ENCODE measurements at regions not wholly inside any gene's neighbourhood (a gene's known extent, or its start where the extent isn't known, plus 50 kb on each side); places are given as distances from the start of the nearest gene placed in this dataset.

DNA sequence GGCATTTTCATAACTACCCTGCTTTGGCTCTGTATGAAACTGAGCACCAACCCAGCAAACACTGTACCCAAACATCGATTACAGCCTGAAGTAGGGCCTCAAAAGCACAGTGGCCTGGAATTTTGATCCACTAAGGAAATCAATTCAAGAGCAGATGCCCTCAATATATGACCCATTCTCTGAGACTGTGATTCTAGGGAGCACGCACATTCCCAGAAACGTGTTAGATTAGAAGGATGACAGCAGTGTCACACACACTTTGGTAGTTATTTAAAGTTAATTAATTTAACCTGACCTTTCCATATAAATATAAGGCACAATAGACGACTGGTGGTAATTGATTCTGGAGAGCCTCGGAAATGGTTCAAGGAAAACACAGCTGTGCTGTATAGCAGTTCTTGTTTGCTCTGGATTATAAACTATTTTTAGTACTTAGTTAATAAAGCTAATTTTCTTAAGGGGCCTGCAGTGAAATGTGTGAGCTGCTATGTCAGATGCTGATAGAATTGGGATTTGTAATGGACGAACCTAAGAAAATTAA is 126.3 kb upstream of the ZNF385D start:
- BruUV-seq (replicated peaks) = no TSS peak
- Histone ChIP-seq H3K9me3 (replicated peaks; ENCODE audit: control insufficient read depth, insufficient read depth, low read depth, low read length) (no peaks in the 10 kb centered on the region), H3K27me3 (ENCODE audit: control insufficient read depth in 2 of 2, insufficient read depth in 2 of 2, low read length in 2 of 2) (no peaks in the 10 kb centered on the region), H3K4me2 (ENCODE audit: insufficient read depth, low read length) (no peak overlapping the region), H3K27ac (ENCODE audit: extremely low read depth, low read depth, low read length) (no peak overlapping the region), H2AFZ (ENCODE audit: low read depth, low read length) (no peak overlapping the region), H3K9me1 (ENCODE audit: control insufficient read depth, insufficient read depth, low read length) (no peaks in the 10 kb centered on the region), H3K4me3 (no peak overlapping the region), H3K36me3 (ENCODE audit: control insufficient read depth, insufficient read depth, low read length) (no peaks in the 10 kb centered on the region), H4K20me1 (replicated peaks; ENCODE audit: control insufficient read depth, insufficient read depth, low read length) (no peaks in the 10 kb centered on the region), H3K79me2 (ENCODE audit: control insufficient read depth, insufficient read depth, low read length) (no peaks in the 10 kb centered on the region), H3K4me1 (replicated peaks in 1 of 2; ENCODE audit: control insufficient read depth in 2 of 2, insufficient read depth in 2 of 2, low read length in 2 of 2) (no peaks in the 10 kb centered on the region), H3K9ac (ENCODE audit: insufficient read depth in 1 of 2, low read depth in 2 of 2, low read length in 2 of 2) (no peak overlapping the region)
- CTCF ChIA-PET (ENCODE audit: low intra/inter-chr PET ratio) = no interaction called here
- intact Hi-C loops (cut with micrococcal nuclease) (no loop called here), in situ Hi-C loops (cut with MboI) (no loop called here)
- no peak for DNase-seq (ENCODE audit: extremely low read depth in 1 of 4, low spot score in 3 of 4)
- FAIRE-seq = no peak
- POLR2A ChIA-PET = no interaction called here
- 2% methylated on average over 6 of the region's 6 CpGs for WGBS (ENCODE audit: insufficient coverage, low coverage, missing lambda C conversion rate)
- ATAC-seq = no peak
- TF ChIP-seq ZNF699 (CRISPR knock-in tag; IDR thresholded peaks at IDR 0.05; ENCODE audit: insufficient replicate concordance) (no peak), OTX1 (CRISPR knock-in tag; IDR thresholded peaks at IDR 0.05) (no peak), RUNX1 (IDR thresholded peaks at IDR 0.05; ENCODE audit: low read depth) (no peak), RFX1 (IDR thresholded peaks at IDR 0.05) (no peak), HCFC1 (IDR thresholded peaks at IDR 0.05; ENCODE audit: low read depth, low read length) (no peak), RAD51 (IDR thresholded peaks at IDR 0.05; ENCODE audit: borderline replicate concordance, low read depth) (no peak), NFATC3 (IDR thresholded peaks at IDR 0.05) (no peak), DIDO1 (tag; IDR thresholded peaks at IDR 0.05; ENCODE audit: low read depth) (no peak), TARDBP (IDR thresholded peaks at IDR 0.05) (no peak), MTF1 (CRISPR knock-in tag; IDR thresholded peaks at IDR 0.05; ENCODE audit: borderline replicate concordance) (no peak)
- TF ChIP-seq, protein P1, sequence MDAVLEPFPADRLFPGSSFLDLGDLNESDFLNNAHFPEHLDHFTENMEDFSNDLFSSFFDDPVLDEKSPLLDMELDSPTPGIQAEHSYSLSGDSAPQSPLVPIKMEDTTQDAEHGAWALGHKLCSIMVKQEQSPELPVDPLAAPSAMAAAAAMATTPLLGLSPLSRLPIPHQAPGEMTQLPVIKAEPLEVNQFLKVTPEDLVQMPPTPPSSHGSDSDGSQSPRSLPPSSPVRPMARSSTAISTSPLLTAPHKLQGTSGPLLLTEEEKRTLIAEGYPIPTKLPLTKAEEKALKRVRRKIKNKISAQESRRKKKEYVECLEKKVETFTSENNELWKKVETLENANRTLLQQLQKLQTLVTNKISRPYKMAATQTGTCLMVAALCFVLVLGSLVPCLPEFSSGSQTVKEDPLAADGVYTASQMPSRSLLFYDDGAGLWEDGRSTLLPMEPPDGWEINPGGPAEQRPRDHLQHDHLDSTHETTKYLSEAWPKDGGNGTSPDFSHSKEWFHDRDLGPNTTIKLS (IDR thresholded peaks at IDR 0.05; ENCODE audit: borderline replicate concordance, low read depth) = no peak
